ENCODE measurements at regions not wholly inside any gene's neighbourhood (a gene's known extent, or its start where the extent isn't known, plus 50 kb on each side); places are given as distances from the start of the nearest gene placed in this dataset.

DNA sequence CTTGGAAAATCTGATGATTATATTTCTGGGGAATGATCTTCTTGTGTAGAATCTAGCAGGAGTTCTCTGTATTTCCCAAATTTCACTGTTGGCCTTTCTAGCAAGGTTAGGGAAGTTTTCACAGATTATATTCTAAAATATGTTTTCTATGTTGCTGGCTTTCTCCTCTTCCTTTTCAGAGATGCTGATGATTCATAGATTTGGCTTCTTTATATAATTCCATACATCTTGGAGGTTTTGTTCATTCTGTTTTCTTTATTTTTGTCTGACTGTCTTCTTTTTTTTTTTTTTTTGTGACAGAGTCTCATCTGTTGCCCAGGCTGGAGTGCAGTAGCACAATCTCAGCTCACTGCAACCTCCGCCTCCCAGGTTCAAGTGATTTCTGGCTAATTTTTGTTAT is 957.9 kb upstream of the SLIT2 start:
- DNase-seq, result no peak
- Histone ChIP-seq H2BK5ac (ENCODE audit: low read depth, low read length, poor library complexity, severe bottlenecking) (no peak overlapping the region), H3K4me1 (ENCODE audit: control insufficient read depth, insufficient read depth, low read depth, low read length) (no peaks in the 10 kb centered on the region), H3K36me3 (ENCODE audit: control insufficient read depth in 1 of 2, insufficient read depth in 2 of 2, low read depth in 1 of 2, low read length in 2 of 2) (no peaks in the 10 kb centered on the region), H4K8ac (ENCODE audit: low read length) (no peak overlapping the region), H3K4ac (ENCODE audit: low read depth in 1 of 2, low read length in 2 of 2) (no peak overlapping the region), H3K4me2 (ENCODE audit: low read length, poor library complexity, severe bottlenecking) (no peak overlapping the region), H3K9ac (ENCODE audit: low read length) (no peak overlapping the region), H3K14ac (ENCODE audit: low read length in 2 of 2) (no peak overlapping the region), H4K91ac (ENCODE audit: low read length) (no peak overlapping the region), H2BK15ac (ENCODE audit: low read depth, poor library complexity, severe bottlenecking) (no peak overlapping the region), H3K9me3 (ENCODE audit: control insufficient read depth, low read length) (peaks cover 40% of the 10 kb centered on the region), H3K4me3 (ENCODE audit: insufficient read depth in 1 of 2, low read depth in 1 of 2, low read length in 2 of 2) (no peak overlapping the region), H3K27me3 (ENCODE audit: control insufficient read depth in 1 of 2, insufficient read depth in 1 of 2, low read length in 2 of 2) (no peaks in the 10 kb centered on the region), H2BK120ac (ENCODE audit: low read depth, low read length) (no peak overlapping the region), H3K27ac (ENCODE audit: low read length, poor library complexity, severe bottlenecking) (no peak overlapping the region), H3K18ac (ENCODE audit: low read depth in 1 of 2, low read length in 2 of 2) (no peak overlapping the region), H3K79me1 (replicated peaks; ENCODE audit: low read length, poor library complexity, severe bottlenecking) (no peaks in the 10 kb centered on the region), H3K23ac (ENCODE audit: low read length in 2 of 2) (no peak overlapping the region), H2BK12ac (ENCODE audit: low read length in 2 of 2) (no peak overlapping the region), H2AFZ (ENCODE audit: low read depth, low read length) (no peak overlapping the region), H2AK5ac (ENCODE audit: low read length, severe bottlenecking) (no peak overlapping the region)
- WGBS, result 100% methylated on average over 1 of the region's 1 CpG

- no peak overlapping the region for H3K9ac ChIP-seq (ENCODE audit: low read length)
- no peak for DNase-seq
- no peak overlapping the region for H2BK12ac ChIP-seq (ENCODE audit: low read length in 2 of 2)
- H2BK15ac ChIP-seq (ENCODE audit: low read depth, poor library complexity, severe bottlenecking), result no peak overlapping the region
- H3K9me3 ChIP-seq (ENCODE audit: control insufficient read depth, low read length), result peaks cover 40% of the 10 kb centered on the region
- H2BK120ac ChIP-seq (ENCODE audit: low read depth, low read length), result no peak overlapping the region
- H3K27ac ChIP-seq (ENCODE audit: low read length, poor library complexity, severe bottlenecking), result no peak overlapping the region
- no peak overlapping the region for H3K14ac ChIP-seq (ENCODE audit: low read length in 2 of 2)
- H3K18ac ChIP-seq (ENCODE audit: low read depth in 1 of 2, low read length in 2 of 2), result no peak overlapping the region
- no peak overlapping the region for H2AFZ ChIP-seq (ENCODE audit: low read depth, low read length)
- no peak overlapping the region for H4K8ac ChIP-seq (ENCODE audit: low read length)
- no peak overlapping the region for H3K23ac ChIP-seq (ENCODE audit: low read length in 2 of 2)
- no peak overlapping the region for H3K4ac ChIP-seq (ENCODE audit: low read depth in 1 of 2, low read length in 2 of 2)
- WGBS, result 50% methylated on average over 1 of the region's 1 CpG
- no peak overlapping the region for H2AK5ac ChIP-seq (ENCODE audit: low read length, severe bottlenecking)
- H3K4me3 ChIP-seq (ENCODE audit: insufficient read depth in 1 of 2, low read depth in 1 of 2, low read length in 2 of 2), result no peak overlapping the region
- H3K4me2 ChIP-seq (ENCODE audit: low read length, poor library complexity, severe bottlenecking), result no peak overlapping the region
- no peaks in the 10 kb centered on the region for H3K27me3 ChIP-seq (ENCODE audit: control insufficient read depth in 1 of 2, insufficient read depth in 1 of 2, low read length in 2 of 2)
- H3K79me1 ChIP-seq (replicated peaks; ENCODE audit: low read length, poor library complexity, severe bottlenecking), result no peaks in the 10 kb centered on the region
- no peak overlapping the region for H4K91ac ChIP-seq (ENCODE audit: low read length)
- no peaks in the 10 kb centered on the region for H3K4me1 ChIP-seq (ENCODE audit: control insufficient read depth, insufficient read depth, low read depth, low read length)
- no peak overlapping the region for H2BK5ac ChIP-seq (ENCODE audit: low read depth, low read length, poor library complexity, severe bottlenecking)
- no peaks in the 10 kb centered on the region for H3K36me3 ChIP-seq (ENCODE audit: control insufficient read depth in 1 of 2, insufficient read depth in 2 of 2, low read depth in 1 of 2, low read length in 2 of 2)
Measured at GRCh38 chr4:19293080-19293479, 958.6 kb upstream of the SLIT2 start.

GRCh38 chr4:19286924-19287323 is 964.8 kb upstream of the SLIT2 start:
- no peaks in the 10 kb centered on the region for H3K27me3 ChIP-seq (ENCODE audit: control insufficient read depth in 1 of 2, insufficient read depth in 1 of 2, low read length in 2 of 2)
- no peak overlapping the region for H3K4ac ChIP-seq (ENCODE audit: low read depth in 1 of 2, low read length in 2 of 2)
- no peak overlapping the region for H2AK5ac ChIP-seq (ENCODE audit: low read length, severe bottlenecking)
- H2BK15ac ChIP-seq (ENCODE audit: low read depth, poor library complexity, severe bottlenecking), result no peak overlapping the region
- no peak overlapping the region for H2BK12ac ChIP-seq (ENCODE audit: low read length in 2 of 2)
- H3K18ac ChIP-seq (ENCODE audit: low read depth in 1 of 2, low read length in 2 of 2), result no peak overlapping the region
- H2AFZ ChIP-seq (ENCODE audit: low read depth, low read length), result no peak overlapping the region
- H3K9me3 ChIP-seq (ENCODE audit: control insufficient read depth, low read length), result peaks cover 19% of the 10 kb centered on the region
- no peak overlapping the region for H3K4me3 ChIP-seq (ENCODE audit: insufficient read depth in 1 of 2, low read depth in 1 of 2, low read length in 2 of 2)
- H3K4me2 ChIP-seq (ENCODE audit: low read length, poor library complexity, severe bottlenecking), result no peak overlapping the region
- no peak overlapping the region for H2BK120ac ChIP-seq (ENCODE audit: low read depth, low read length)
- H3K36me3 ChIP-seq (ENCODE audit: control insufficient read depth in 1 of 2, insufficient read depth in 2 of 2, low read depth in 1 of 2, low read length in 2 of 2), result no peaks in the 10 kb centered on the region
- H3K27ac ChIP-seq (ENCODE audit: low read length, poor library complexity, severe bottlenecking), result no peak overlapping the region
- H3K79me1 ChIP-seq (replicated peaks; ENCODE audit: low read length, poor library complexity, severe bottlenecking), result no peaks in the 10 kb centered on the region
- DNase-seq, result no peak
- WGBS, result no CpG with 5 or more reads among the region's 1 CpG
- H3K23ac ChIP-seq (ENCODE audit: low read length in 2 of 2), result no peak overlapping the region
- H3K9ac ChIP-seq (ENCODE audit: low read length), result no peak overlapping the region
- no peak overlapping the region for H4K8ac ChIP-seq (ENCODE audit: low read length)
- H2BK5ac ChIP-seq (ENCODE audit: low read depth, low read length, poor library complexity, severe bottlenecking), result no peak overlapping the region
- H4K91ac ChIP-seq (ENCODE audit: low read length), result no peak overlapping the region
- no peaks in the 10 kb centered on the region for H3K4me1 ChIP-seq (ENCODE audit: control insufficient read depth, insufficient read depth, low read depth, low read length)
- no peak overlapping the region for H3K14ac ChIP-seq (ENCODE audit: low read length in 2 of 2)

DNA sequence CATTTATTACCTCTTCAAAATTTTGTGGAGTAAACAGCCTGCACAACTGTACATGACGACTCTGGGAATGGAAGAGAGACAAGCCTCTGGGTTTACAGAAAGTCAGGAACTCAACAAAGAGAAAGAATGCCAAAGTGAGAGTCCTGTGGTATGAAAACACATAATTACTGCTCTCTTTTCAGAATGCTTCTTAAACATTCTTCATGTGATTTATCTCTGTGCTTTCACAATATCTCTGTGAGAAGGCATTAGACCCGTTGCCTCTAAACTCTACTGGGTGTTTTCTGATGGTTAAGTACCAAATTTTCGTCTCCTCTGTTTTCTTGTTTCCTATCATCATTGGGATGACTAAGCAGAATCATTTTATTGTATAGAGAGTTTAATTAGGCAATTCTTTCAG is 966.6 kb upstream of the SLIT2 start:
- no peak overlapping the region for H3K14ac ChIP-seq (ENCODE audit: low read length in 2 of 2)
- no peak overlapping the region for H4K91ac ChIP-seq (ENCODE audit: low read length)
- H2BK15ac ChIP-seq (ENCODE audit: low read depth, poor library complexity, severe bottlenecking), result no peak overlapping the region
- no peak overlapping the region for H4K8ac ChIP-seq (ENCODE audit: low read length)
- no peaks in the 10 kb centered on the region for H3K36me3 ChIP-seq (ENCODE audit: control insufficient read depth in 1 of 2, insufficient read depth in 2 of 2, low read depth in 1 of 2, low read length in 2 of 2)
- WGBS, result 50% methylated on average over 1 of the region's 3 CpGs
- H3K4me2 ChIP-seq (ENCODE audit: low read length, poor library complexity, severe bottlenecking), result no peak overlapping the region
- no peak overlapping the region for H2BK5ac ChIP-seq (ENCODE audit: low read depth, low read length, poor library complexity, severe bottlenecking)
- no peak overlapping the region for H3K9ac ChIP-seq (ENCODE audit: low read length)
- H2BK120ac ChIP-seq (ENCODE audit: low read depth, low read length), result no peak overlapping the region
- no peak overlapping the region for H3K4me3 ChIP-seq (ENCODE audit: insufficient read depth in 1 of 2, low read depth in 1 of 2, low read length in 2 of 2)
- peaks cover 22% of the 10 kb centered on the region for H3K9me3 ChIP-seq (ENCODE audit: control insufficient read depth, low read length)
- DNase-seq, result peak; percentile 25
- H3K4ac ChIP-seq (ENCODE audit: low read depth in 1 of 2, low read length in 2 of 2), result no peak overlapping the region
- H3K27me3 ChIP-seq (ENCODE audit: control insufficient read depth in 1 of 2, insufficient read depth in 1 of 2, low read length in 2 of 2), result no peaks in the 10 kb centered on the region
- H3K4me1 ChIP-seq (ENCODE audit: control insufficient read depth, insufficient read depth, low read depth, low read length), result no peaks in the 10 kb centered on the region
- H2AK5ac ChIP-seq (ENCODE audit: low read length, severe bottlenecking), result no peak overlapping the region
- H3K27ac ChIP-seq (ENCODE audit: low read length, poor library complexity, severe bottlenecking), result no peak overlapping the region
- H3K79me1 ChIP-seq (replicated peaks; ENCODE audit: low read length, poor library complexity, severe bottlenecking), result no peaks in the 10 kb centered on the region
- H3K23ac ChIP-seq (ENCODE audit: low read length in 2 of 2), result no peak overlapping the region
- no peak overlapping the region for H2AFZ ChIP-seq (ENCODE audit: low read depth, low read length)
- H3K18ac ChIP-seq (ENCODE audit: low read depth in 1 of 2, low read length in 2 of 2), result no peak overlapping the region
- no peak overlapping the region for H2BK12ac ChIP-seq (ENCODE audit: low read length in 2 of 2)

Measured in mesenchymal stem cell (in vitro differentiated cells and primary cell).